Endodermal cell (in vitro differentiated cells): ENCODE measurements at regions not wholly inside any gene's neighbourhood (a gene's known extent, or its start where the extent isn't known, plus 50 kb on each side); places are given as distances from the start of the nearest gene placed in this dataset.

Source experiments
- DNase-seq: peaks from one replicate; pipeline ENCODE4 v3.0.0-alpha.2; 2017
- H3K27ac ChIP-seq: 2 replicates; pipeline ENCODE4 v1.5.1; 2013; ENCODE audit warnings: mild to moderate bottlenecking, low read depth, low read length, moderate library complexity
- H3K27me3 ChIP-seq: 2 replicates; pipeline ENCODE4 v1.6.1; 2013; ENCODE audit warnings: mild to moderate bottlenecking, low read length, moderate library complexity; ENCODE audit not compliant: insufficient read depth, control insufficient read depth, poor library complexity, severe bottlenecking
- H3K36me3 ChIP-seq: 2 replicates; pipeline ENCODE4 v1.7.0; 2013; ENCODE audit warnings: mild to moderate bottlenecking, low read length, moderate library complexity; ENCODE audit not compliant: control insufficient read depth, insufficient read depth
- H3K4me1 ChIP-seq: one replicate; pipeline ENCODE4 v1.7.0; 2013; ENCODE audit warnings: low read length; ENCODE audit not compliant: control insufficient read depth, insufficient read depth
- H3K4me3 ChIP-seq: 2 replicates; pipeline ENCODE4 v1.5.1; 2013; ENCODE audit warnings: mild to moderate bottlenecking, low read length, moderate library complexity
- H3K9ac ChIP-seq: 2 replicates; pipeline ENCODE4 v1.6.1; 2013; ENCODE audit warnings: mild to moderate bottlenecking, low read length, moderate library complexity; ENCODE audit not compliant: poor library complexity, severe bottlenecking; ENCODE audit errors: extremely low read depth
- H3K9me3 ChIP-seq: 2 replicates; pipeline ENCODE4 v1.6.1; 2013; ENCODE audit warnings: mild to moderate bottlenecking, low read length, moderate library complexity; ENCODE audit not compliant: control insufficient read depth
- H3K27ac Mint-ChIP-seq: 2 replicates; pipeline ENCODE4 v1.8.0; 2020; ENCODE audit warnings: mixed read lengths
- H3K27me3 Mint-ChIP-seq: 2 replicates; pipeline ENCODE4 v1.8.0; 2021; ENCODE audit warnings: mild to moderate bottlenecking, mixed read lengths; ENCODE audit not compliant: insufficient read depth
- H3K36me3 Mint-ChIP-seq: 2 replicates; pipeline ENCODE4 v1.8.0; 2020; ENCODE audit warnings: low read depth, mixed read lengths
- H3K4me1 Mint-ChIP-seq: 2 replicates; pipeline ENCODE4 v1.8.0; 2020; ENCODE audit warnings: mixed read lengths
- H3K4me3 Mint-ChIP-seq: 2 replicates; pipeline ENCODE4 v1.8.0; 2020; ENCODE audit warnings: mild to moderate bottlenecking, moderate library complexity, mixed read lengths
- H3K9me3 Mint-ChIP-seq: 2 replicates; pipeline ENCODE4 v1.8.0; 2020; ENCODE audit warnings: mild to moderate bottlenecking, mixed read lengths
- CTCF ChIP-seq: fragments of 200-600 bp; sonication (generic); conservative IDR thresholded peaks from 2 replicates; pipeline ENCODE4 v1.5.0; 2021; ENCODE audit warnings: antibody characterized with exemption, mild to moderate bottlenecking
- whole genome bisulfite sequencing, 2 experiments: methylation state at CpG; one replicate each; pipeline versions ENCODE4 v1.1.5 to v1.1.7; 2013; ENCODE audit warnings: missing lambda C conversion rate in 2 of 2, mixed read lengths in 1 of 2; ENCODE audit not compliant: insufficient coverage in 1 of 2, insufficient read length in 1 of 2; 5-methylcytosine and 5-hydroxymethylcytosine counted together

DNA sequence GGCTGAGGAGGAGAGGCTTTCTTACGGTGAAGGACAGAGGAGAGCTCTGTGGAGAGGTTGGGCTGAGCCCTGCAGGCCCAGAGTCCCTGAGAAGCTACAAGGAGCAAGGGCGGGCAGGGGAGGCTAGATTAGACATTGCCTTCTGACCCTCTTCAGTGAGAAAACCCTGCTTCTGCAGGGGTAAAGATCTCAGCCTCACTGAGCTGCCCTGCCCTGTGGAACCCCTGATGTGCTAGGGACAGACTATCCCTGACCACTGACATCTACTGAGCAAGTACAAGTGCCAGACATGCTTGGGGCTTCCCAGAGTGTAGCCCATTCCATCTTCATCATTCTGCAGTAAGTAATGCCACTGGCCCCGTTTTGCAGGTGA, 111.5 kb downstream of the CYP26B1 start:
- no peak overlapping the region for H3K4me3 Mint-ChIP-seq
- H3K27ac Mint-ChIP-seq = no peak overlapping the region
- DNase-seq = no peak
- no peaks in the 10 kb centered on the region for H3K27me3 ChIP-seq
- H3K9me3 ChIP-seq = no peaks in the 10 kb centered on the region
- no peaks in the 10 kb centered on the region for H3K36me3 ChIP-seq
- H3K27ac ChIP-seq = no peak overlapping the region
- no peaks in the 10 kb centered on the region for H3K4me1 ChIP-seq
- H3K4me3 ChIP-seq = no peak overlapping the region
- H3K36me3 Mint-ChIP-seq = no peaks in the 10 kb centered on the region
- no peaks in the 10 kb centered on the region for H3K9me3 Mint-ChIP-seq
- H3K27me3 Mint-ChIP-seq = no peaks in the 10 kb centered on the region
- WGBS, 2 experiments = 93 to 94% methylated on average over 3 of the region's 3 CpGs
- H3K9ac ChIP-seq = no peak overlapping the region
- no peak for TF ChIP-seq CTCF
- H3K4me1 Mint-ChIP-seq = peaks cover 3% of the 10 kb centered on the region

DNA sequence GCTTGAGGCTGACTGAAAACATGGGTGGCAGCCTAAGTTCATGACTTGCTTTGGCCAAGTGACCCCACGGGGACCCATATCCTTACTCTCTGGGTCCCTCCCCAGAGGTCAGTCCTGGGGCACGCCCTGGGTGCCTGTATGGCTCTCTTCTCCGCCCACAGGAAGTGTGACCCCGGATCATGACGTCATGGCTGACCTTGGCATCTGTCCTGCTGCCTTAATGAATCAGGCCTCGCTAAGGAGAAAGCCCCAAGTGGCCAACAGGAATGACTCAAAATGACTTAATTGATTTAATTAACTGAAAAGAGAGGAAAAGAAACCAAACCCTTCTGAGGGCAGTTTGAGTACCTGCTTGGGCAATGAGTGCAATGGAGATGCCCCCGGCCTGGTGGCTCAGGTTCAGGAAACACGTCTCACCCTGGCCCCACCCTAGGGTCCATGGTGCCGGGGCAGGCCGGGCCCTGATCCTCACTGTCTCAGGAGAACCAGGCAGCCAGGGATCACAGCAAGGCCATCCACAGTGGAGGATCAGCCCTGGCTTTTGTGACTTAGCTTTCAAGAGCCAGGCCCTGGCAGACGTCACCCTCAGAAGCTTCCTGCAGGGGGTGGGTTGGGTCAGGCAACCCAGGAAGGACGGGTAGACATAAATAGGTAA, 112.0 kb downstream of the CYP26B1 start:
- no peak overlapping the region for H3K9ac ChIP-seq
- no peak overlapping the region for H3K27ac ChIP-seq
- peak; percentile 27 for TF ChIP-seq CTCF
- H3K4me3 Mint-ChIP-seq = no peak overlapping the region
- peak; percentile 41 for DNase-seq
- WGBS, 2 experiments = 93 to 95% methylated on average over 9 to 12 of the region's 12 CpGs
- H3K27ac Mint-ChIP-seq = no peak overlapping the region
- no peaks in the 10 kb centered on the region for H3K4me1 ChIP-seq
- H3K9me3 ChIP-seq = no peaks in the 10 kb centered on the region
- H3K36me3 Mint-ChIP-seq = no peaks in the 10 kb centered on the region
- H3K9me3 Mint-ChIP-seq = no peaks in the 10 kb centered on the region
- no peaks in the 10 kb centered on the region for H3K27me3 ChIP-seq
- no peak overlapping the region for H3K4me3 ChIP-seq
- no peaks in the 10 kb centered on the region for H3K36me3 ChIP-seq
- H3K4me1 Mint-ChIP-seq = peaks cover 3% of the 10 kb centered on the region
- H3K27me3 Mint-ChIP-seq = no peaks in the 10 kb centered on the region

DNA sequence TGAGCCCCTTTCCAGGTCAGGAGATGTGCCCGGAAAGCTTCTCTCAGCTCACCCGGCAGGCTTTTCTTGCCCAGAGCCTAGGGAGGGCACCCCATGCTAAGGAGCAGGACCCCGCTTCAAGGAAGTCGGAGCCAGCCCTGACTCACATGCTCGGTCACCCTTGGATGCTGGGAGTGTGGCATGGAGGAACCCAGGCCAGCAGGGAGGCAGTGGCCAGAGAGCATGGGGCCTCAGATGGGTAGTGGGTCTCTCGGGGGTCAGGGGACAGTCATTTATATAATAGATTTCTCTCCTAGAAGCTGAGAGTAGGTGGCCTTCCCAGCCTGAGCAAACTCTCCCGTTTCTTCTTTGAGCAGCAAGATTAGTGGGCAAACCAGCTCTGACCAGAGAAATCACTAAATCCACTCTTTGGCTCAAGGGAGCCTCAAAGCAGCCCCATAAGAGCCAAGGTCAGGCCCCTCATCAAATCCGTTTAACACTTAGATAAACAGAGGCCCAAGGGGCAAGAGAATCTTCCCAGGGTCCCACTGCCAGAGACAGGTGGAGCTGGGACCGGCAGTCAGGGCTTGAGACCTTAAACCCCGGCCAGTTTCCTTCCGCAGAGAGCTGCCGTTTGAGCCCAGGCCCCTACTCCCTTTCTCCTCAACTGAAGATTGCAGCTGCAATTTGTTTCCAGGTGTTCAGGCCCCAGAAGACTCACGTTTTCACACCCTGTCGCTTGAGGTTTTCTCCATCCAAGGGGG, 113.1 kb downstream of the CYP26B1 start:
- H3K36me3 ChIP-seq = no peaks in the 10 kb centered on the region

More for the DNA sequence above, 113.1 kb downstream of the CYP26B1 start:
- Histone ChIP-seq H3K9ac (no peak overlapping the region), H3K9me3 (no peaks in the 10 kb centered on the region), H3K4me3 (no peak overlapping the region), H3K27ac (no peak overlapping the region), H3K4me1 (no peaks in the 10 kb centered on the region), H3K27me3 (no peaks in the 10 kb centered on the region)
- H3K27ac Mint-ChIP-seq = no peak overlapping the region
- H3K36me3 Mint-ChIP-seq = no peaks in the 10 kb centered on the region
- WGBS, 2 experiments = 90 to 97% methylated on average over 4 to 14 of the region's 14 CpGs
- H3K9me3 Mint-ChIP-seq = no peaks in the 10 kb centered on the region
- peak; percentile 33 for DNase-seq
- no peaks in the 10 kb centered on the region for H3K27me3 Mint-ChIP-seq
- peaks cover under 1% of the 10 kb centered on the region for H3K4me1 Mint-ChIP-seq
- no peak overlapping the region for H3K4me3 Mint-ChIP-seq
- no peak for TF ChIP-seq CTCF
